BJ (cell line): ENCODE measurements at regions not wholly inside any gene's neighbourhood (a gene's known extent, or its start where the extent isn't known, plus 50 kb on each side); places are given as distances from the start of the nearest gene placed in this dataset.

Experiments
- CTCF ChIA-PET: fragments of 350-600 bp; formaldehyde crosslinking; extraction: SDS; loops from one replicate; lab custom pipeline; 2021; ENCODE audit warnings: antibody characterized with exemption, inconsistent platforms; lab: Yijun Ruan, JAX
- POLR2A ChIA-PET: fragments of 300-600 bp; sonication (Branson Sonifier 250); formaldehyde crosslinking; extraction: SDS; loops from one replicate; lab custom pipeline; 2021; ENCODE audit warnings: antibody characterized with exemption; lab: Charles Lee
- DNase-seq: peaks from one replicate; pipeline ENCODE4 v3.0.0-alpha.2; 2011; ENCODE audit warnings: low read depth
- H3K27me3 ChIP-seq: 2 replicates; pipeline ENCODE4 v1.6.0; 2011; ENCODE audit warnings: low read length; ENCODE audit not compliant: control insufficient read depth, insufficient read depth
- H3K36me3 ChIP-seq: 2 replicates; pipeline ENCODE4 v1.5.1; 2011; ENCODE audit warnings: low read length; ENCODE audit not compliant: control insufficient read depth, insufficient read depth
- H3K4me3 ChIP-seq: 2 replicates; pipeline ENCODE4 v1.5.1; 2011; ENCODE audit warnings: low read depth, mild to moderate bottlenecking, control low read depth, low read length
- CTCF ChIP-seq: IDR thresholded peaks from 2 replicates; pipeline ENCODE4 v1.5.1; 2011; ENCODE audit warnings: low read depth, mild to moderate bottlenecking, control low read depth, inconsistent platforms, low read length, moderate library complexity; ENCODE audit not compliant: insufficient read depth

- no peak for TF ChIP-seq CTCF
- no peak for DNase-seq
- POLR2A ChIA-PET: no interaction called here
- Histone ChIP-seq H3K36me3 (no peaks in the 10 kb centered on the region), H3K27me3 (no peaks in the 10 kb centered on the region), H3K4me3 (no peak overlapping the region)
- CTCF ChIA-PET: no interaction called here
Observed at GRCh38 chr7:10821156-10821555, 152.5 kb upstream of the PHF14 start.

- TF ChIP-seq CTCF: no peak
- Histone ChIP-seq H3K27me3 (no peaks in the 10 kb centered on the region), H3K4me3 (no peak overlapping the region), H3K36me3 (no peaks in the 10 kb centered on the region)
- CTCF ChIA-PET: no interaction called here
- POLR2A ChIA-PET: no interaction called here
- no peak for DNase-seq
Observed at GRCh38 chr7:10824154-10824553, 149.5 kb upstream of the PHF14 start.

- Histone ChIP-seq H3K4me3 (no peak overlapping the region), H3K36me3 (no peaks in the 10 kb centered on the region), H3K27me3 (no peaks in the 10 kb centered on the region)
- ChIA-PET CTCF (no interaction called here), POLR2A (no interaction called here)
- DNase-seq: no peak
- no peak for TF ChIP-seq CTCF
Observed at GRCh38 chr7:10838228-10838627, 135.4 kb upstream of the PHF14 start.

- Histone ChIP-seq H3K4me3 (no peak overlapping the region), H3K36me3 (no peaks in the 10 kb centered on the region), H3K27me3 (no peaks in the 10 kb centered on the region)
- no peak for TF ChIP-seq CTCF
- DNase-seq: no peak
- ChIA-PET POLR2A (no interaction called here), CTCF (no interaction called here)
Observed at GRCh38 chr7:10845225-10845624, 128.4 kb upstream of the PHF14 start.

- no peak overlapping the region for H3K4me3 ChIP-seq
- no peak for TF ChIP-seq CTCF
- CTCF ChIA-PET: no interaction called here
- no peaks in the 10 kb centered on the region for H3K36me3 ChIP-seq
- no peaks in the 10 kb centered on the region for H3K27me3 ChIP-seq
- POLR2A ChIA-PET: no interaction called here
- DNase-seq: no peak
Observed at GRCh38 chr7:10855583-10855982, 118.1 kb upstream of the PHF14 start.
